Lung (tissue), 11 donors: ENCODE measurements at regions not wholly inside any gene's neighbourhood (a gene's known extent, or its start where the extent isn't known, plus 50 kb on each side); places are given as distances from the start of the nearest gene placed in this dataset.

Experiments
- ATAC-seq: fragments of 200-7000 bp; cut with Tn5 transposase; one replicate; pipeline ENCODE4 v1.9.1; 2020; ENCODE audit warnings: moderate number of reproducible peaks; ENCODE audit not compliant: insufficient read depth, low FRiP score
- DNase-seq, 3 donors: peaks; one replicate each; pipeline ENCODE4 v3.0.0-alpha.2; 2013 to 2017
- H3K27ac ChIP-seq, 2 donors: one replicate each; pipeline ENCODE4 v1.5.1; 2013; ENCODE audit warnings: mild to moderate bottlenecking in 2 of 2, moderate library complexity in 2 of 2, control low read depth in 1 of 2, inconsistent platforms in 1 of 2, low read depth in 1 of 2, low read length in 1 of 2
- H3K27me3 ChIP-seq, 3 donors: one replicate each; pipeline ENCODE4 v1.5.1; 2013; ENCODE audit warnings: low read length in 2 of 3; ENCODE audit not compliant: control insufficient read depth in 3 of 3, insufficient read depth in 3 of 3
- H3K36me3 ChIP-seq, 4 donors: one replicate each; pipeline ENCODE4 v1.5.1; 2013; ENCODE audit warnings: low read length in 4 of 4, mild to moderate bottlenecking in 1 of 4, moderate library complexity in 1 of 4; ENCODE audit not compliant: control insufficient read depth in 4 of 4, insufficient read depth in 4 of 4
- H3K4me1 ChIP-seq, 5 donors: one replicate each; pipeline ENCODE4 v1.5.1; 2013; ENCODE audit warnings: low read length in 5 of 5, mild to moderate bottlenecking in 2 of 5, moderate library complexity in 1 of 5; ENCODE audit not compliant: control insufficient read depth in 5 of 5, insufficient read depth in 5 of 5
- H3K4me3 ChIP-seq: one replicate; pipeline ENCODE4 v1.5.1; 2013; ENCODE audit warnings: mild to moderate bottlenecking, control low read depth, moderate library complexity
- H3K9ac ChIP-seq, 2 donors: one replicate each; pipeline ENCODE4 v1.5.1; 2013; ENCODE audit warnings: low read length in 2 of 2, control low read depth in 1 of 2; ENCODE audit not compliant: insufficient read depth in 1 of 2
- H3K9me3 ChIP-seq, 4 donors: one replicate each; pipeline ENCODE4 v1.5.1; 2013; ENCODE audit warnings: low read length in 3 of 4, mild to moderate bottlenecking in 1 of 4, moderate library complexity in 1 of 4; ENCODE audit not compliant: control insufficient read depth in 4 of 4, insufficient read depth in 3 of 4
- WGBS, 2 donors: extraction: QIAGEN DNeasy Blood & Tissue Kit; methylation state at CpG; one replicate each; pipeline ENCODE4 v1.1.7; 2013; 5-methylcytosine and 5-hydroxymethylcytosine counted together
- TF ChIP-seq, protein P1 (sequence below): IDR thresholded peaks from 2 replicates; pipeline ENCODE4 v1.5.1; 2012; ENCODE audit warnings: mild to moderate bottlenecking; ENCODE audit errors: control extremely low read depth, extremely low read depth
- donor health status: control.
- donor health status: control.
- donor health status: Bipolar disorder and iron deficiency.
- donor health status: healthy.
- donor health status: DM: yes; HTN: yes; CAD: no.

DNA sequence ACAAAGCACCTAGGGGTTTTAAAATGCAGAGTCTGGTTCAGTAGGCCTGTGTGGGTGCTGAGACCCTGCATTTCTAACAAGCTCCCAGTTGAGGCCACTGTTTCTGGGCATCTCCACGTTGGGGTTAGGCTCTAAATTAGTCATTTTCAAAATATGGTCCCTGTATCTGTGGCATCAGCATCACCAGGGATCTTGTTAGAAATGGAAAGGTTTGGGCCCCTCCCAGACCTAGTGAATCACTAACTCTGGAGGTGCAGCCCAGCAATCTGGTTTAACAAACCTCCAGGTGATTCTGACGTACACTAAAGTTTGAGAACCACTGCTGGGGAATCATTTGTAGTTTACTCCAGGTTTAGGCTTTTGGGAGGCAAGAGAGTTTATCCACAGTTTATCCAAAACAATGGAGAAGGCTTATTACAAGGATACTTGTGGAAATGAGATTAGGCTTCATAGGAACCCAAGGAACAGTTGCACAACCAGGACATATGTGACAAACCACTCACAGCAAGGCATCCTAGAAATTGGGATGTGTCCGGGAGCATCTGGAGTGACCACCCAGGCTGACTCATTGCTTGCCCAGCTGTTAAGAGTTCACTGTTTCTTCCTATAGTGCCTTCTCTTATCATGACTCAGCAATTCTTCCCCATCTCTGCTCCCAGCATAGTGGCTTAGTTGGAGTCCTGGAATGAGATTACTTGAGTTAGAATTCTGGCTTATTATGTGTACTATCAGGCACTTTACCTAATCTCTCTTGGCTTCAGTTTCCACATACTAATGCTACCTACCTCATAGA is 71.6 kb upstream of the STXBP6 start:
- peak overlapping the region in 1 of 2 donors; percentile 61 for H3K27ac ChIP-seq
- no peak overlapping the region for H3K9ac ChIP-seq
- no peak overlapping the region for H3K4me3 ChIP-seq
- no peaks in the 10 kb centered on the region for H3K36me3 ChIP-seq
- peak; percentile 38 to 63 (median 52) for DNase-seq
- no peaks in the 10 kb centered on the region for H3K9me3 ChIP-seq
- ATAC-seq: no peak
- TF ChIP-seq, protein P1, sequence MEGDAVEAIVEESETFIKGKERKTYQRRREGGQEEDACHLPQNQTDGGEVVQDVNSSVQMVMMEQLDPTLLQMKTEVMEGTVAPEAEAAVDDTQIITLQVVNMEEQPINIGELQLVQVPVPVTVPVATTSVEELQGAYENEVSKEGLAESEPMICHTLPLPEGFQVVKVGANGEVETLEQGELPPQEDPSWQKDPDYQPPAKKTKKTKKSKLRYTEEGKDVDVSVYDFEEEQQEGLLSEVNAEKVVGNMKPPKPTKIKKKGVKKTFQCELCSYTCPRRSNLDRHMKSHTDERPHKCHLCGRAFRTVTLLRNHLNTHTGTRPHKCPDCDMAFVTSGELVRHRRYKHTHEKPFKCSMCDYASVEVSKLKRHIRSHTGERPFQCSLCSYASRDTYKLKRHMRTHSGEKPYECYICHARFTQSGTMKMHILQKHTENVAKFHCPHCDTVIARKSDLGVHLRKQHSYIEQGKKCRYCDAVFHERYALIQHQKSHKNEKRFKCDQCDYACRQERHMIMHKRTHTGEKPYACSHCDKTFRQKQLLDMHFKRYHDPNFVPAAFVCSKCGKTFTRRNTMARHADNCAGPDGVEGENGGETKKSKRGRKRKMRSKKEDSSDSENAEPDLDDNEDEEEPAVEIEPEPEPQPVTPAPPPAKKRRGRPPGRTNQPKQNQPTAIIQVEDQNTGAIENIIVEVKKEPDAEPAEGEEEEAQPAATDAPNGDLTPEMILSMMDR: no peak
- H3K27me3 ChIP-seq: no peaks in the 10 kb centered on the region
- peaks cover 0 to 8% (median 2%) of the 10 kb centered on the region in 5 donors for H3K4me1 ChIP-seq
- 78 to 81% methylated on average over 3 of the region's 3 CpGs for WGBS, 2 donors

DNA sequence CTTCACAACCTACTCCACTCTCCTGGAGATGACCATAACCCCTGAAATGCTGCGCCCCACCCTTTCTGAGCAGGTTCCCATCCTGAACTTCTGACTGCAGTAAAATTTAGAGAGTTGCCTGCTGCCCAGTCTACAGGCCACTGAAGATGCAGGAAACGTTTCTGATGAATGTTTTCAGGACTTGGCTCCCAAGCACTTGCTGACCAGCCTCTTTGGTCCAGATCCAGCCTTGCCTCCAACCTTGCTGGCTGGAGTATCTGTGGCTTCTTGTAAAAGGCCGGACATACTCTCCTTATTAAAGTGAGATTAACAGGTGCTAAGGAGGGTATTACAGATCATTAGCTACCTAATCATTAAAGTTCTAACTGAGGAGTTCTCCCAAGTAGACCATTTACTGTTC is 70.3 kb upstream of the STXBP6 start:
- no peaks in the 10 kb centered on the region for H3K27me3 ChIP-seq
- H3K9ac ChIP-seq: no peak overlapping the region
- no peak overlapping the region for H3K27ac ChIP-seq
- no peak overlapping the region for H3K4me3 ChIP-seq
- TF ChIP-seq, protein P1: no peak
- no peak for ATAC-seq
- no peaks in the 10 kb centered on the region for H3K36me3 ChIP-seq
- no peak for DNase-seq
- H3K9me3 ChIP-seq: no peaks in the 10 kb centered on the region
- peaks cover 0 to 8% (median 2%) of the 10 kb centered on the region in 5 donors for H3K4me1 ChIP-seq
- WGBS, 2 donors: 73 to 83% methylated on average over 3 of the region's 3 CpGs

- TF ChIP-seq, protein P1: no peak
- no peak overlapping the region for H3K4me3 ChIP-seq
- peaks cover 0 to 8% (median 2%) of the 10 kb centered on the region in 5 donors for H3K4me1 ChIP-seq
- no peak overlapping the region for H3K27ac ChIP-seq
- H3K36me3 ChIP-seq: no peaks in the 10 kb centered on the region
- ATAC-seq (no peak), DNase-seq (no peak)
- WGBS, 2 donors: 82 to 84% methylated on average over 2 of the region's 2 CpGs
- H3K9me3 ChIP-seq: no peaks in the 10 kb centered on the region
- H3K27me3 ChIP-seq: no peaks in the 10 kb centered on the region
- no peak overlapping the region for H3K9ac ChIP-seq
Observed at GRCh38 chr14:25118671-25119070, 68.7 kb upstream of the STXBP6 start.

DNA sequence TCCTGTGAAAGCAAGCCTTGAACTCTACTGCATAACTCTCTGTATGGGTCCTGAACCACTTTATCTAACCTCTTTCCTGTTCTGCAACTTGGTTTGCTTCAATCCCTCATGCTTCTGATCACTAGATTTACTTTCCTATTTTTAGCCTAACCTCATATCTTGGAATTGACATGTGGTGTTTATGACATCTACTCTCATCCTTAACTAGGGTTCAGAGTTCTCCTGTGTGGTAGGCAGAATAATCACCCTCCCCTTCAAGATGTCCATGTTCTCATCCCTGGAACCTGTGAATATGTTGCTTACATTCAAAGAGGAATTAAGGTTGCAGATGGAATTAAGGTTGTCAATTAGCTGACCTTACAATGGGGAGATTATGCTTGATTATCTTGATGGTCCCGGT is 67.4 kb upstream of the STXBP6 start:
- no peaks in the 10 kb centered on the region for H3K27me3 ChIP-seq
- no peak overlapping the region for H3K4me3 ChIP-seq
- peaks cover 0 to 8% (median 2%) of the 10 kb centered on the region in 5 donors for H3K4me1 ChIP-seq
- H3K36me3 ChIP-seq: no peaks in the 10 kb centered on the region
- H3K9ac ChIP-seq: no peak overlapping the region
- DNase-seq: no peak
- H3K27ac ChIP-seq: no peak overlapping the region
- 95 to 100% methylated on average over 1 of the region's 1 CpG for WGBS, 2 donors
- TF ChIP-seq, protein P1: no peak
- no peak for ATAC-seq
- H3K9me3 ChIP-seq: no peaks in the 10 kb centered on the region
